DMS53 (cell line): ENCODE measurements at regions not wholly inside any gene's neighbourhood (a gene's known extent, or its start where the extent isn't known, plus 50 kb on each side); places are given as distances from the start of the nearest gene placed in this dataset.
A peak's percentile ranks its signal among the peaks of the same experiment; 100 is the strongest.

Experiments used
- DNase-seq: peaks from one replicate; lab custom pipeline; 2025; lab: John Stamatoyannopoulos, UW

DNA sequence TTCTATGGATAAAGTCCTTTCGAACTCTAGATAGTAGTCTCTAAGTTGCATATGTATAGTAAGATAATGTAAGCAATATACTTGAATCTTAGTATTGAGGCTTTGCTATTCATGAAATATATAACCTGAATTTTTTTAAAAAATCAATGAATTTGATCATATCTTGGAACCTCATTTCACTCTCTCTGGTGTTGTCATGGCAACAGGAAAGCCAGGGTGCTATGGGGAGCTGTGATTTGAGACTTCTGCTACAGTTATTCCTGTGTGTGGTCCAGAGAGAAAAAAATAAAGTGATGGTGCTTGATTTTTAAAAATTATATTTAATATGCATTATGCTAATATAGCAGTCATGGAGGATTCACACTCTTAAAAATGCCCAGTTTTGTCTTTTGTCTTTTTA lies 508.0 kb downstream of the SNAPC1 start:
- no peak for DNase-seq

GRCh38 chr14:62280366-62280765 lies 518.1 kb downstream of the SNAPC1 start:
- no peak for DNase-seq

DNA sequence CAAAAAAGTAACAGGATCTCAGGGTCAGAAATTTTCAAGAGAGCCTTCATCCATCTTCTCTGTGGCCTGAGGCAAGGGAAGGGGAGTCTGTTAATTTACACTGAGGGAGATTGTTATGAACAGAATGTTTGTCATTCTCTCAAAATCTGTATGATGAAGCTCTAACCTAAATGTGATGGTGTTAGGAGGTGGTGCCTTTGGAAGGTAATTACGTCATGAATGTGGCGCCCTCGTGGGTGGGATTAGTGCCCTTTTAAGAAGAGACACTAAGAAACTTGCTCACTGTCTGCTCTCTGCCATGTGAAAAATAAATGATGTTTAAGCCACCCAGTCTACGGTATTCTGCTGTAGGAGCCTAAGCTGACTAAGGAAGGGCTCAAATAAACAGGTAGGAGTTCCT lies 521.6 kb downstream of the SNAPC1 start:
- DNase-seq, result no peak

DNA sequence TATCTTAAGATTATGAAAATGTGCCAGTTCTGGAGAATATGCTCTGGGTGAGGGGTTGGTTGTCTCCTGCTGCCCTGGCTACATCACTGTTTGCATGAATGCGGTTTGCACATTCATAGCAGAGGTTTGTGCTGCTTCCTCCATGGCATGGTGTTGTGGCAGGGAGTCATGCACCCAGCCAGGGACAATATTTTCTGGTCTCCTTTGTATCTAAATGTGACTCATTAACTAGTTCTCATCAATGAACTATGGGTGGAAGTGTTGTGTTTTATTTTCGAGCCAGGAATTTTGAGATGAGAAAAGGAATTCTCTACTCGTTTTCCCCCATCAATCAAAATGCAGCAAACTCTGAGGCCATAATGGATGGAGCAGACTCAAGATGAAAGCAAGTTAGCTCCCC lies 527.3 kb downstream of the SNAPC1 start:
- DNase-seq, result no peak

DNA sequence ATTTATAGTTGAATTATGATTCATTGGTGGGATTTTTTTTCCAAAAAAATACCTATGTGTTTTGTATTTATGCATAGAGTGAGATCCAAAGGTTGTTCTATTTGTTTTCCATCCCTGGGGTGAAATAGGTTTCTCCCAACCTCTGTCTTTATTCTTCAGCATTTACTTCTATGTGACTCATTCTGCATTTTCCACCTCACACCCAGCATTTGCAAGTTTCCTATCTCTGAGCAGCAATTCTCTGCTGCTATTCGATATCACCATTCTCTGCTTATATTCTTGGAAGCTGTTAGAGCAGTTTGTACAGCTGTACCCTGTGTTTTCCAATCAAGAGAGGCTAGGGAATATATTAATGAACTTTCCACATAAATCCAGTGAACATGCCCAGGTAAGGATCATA lies 538.9 kb downstream of the SNAPC1 start:
- DNase-seq, result no peak

GRCh38 chr14:62301911-62302310 lies 539.7 kb downstream of the SNAPC1 start:
- no peak for DNase-seq

- DNase-seq, result no peak
These were observed 541.2 kb downstream of the SNAPC1 start for GRCh38 chr14:62303437-62303836.

GRCh38 chr14:62304257-62304656 lies 542.0 kb downstream of the SNAPC1 start:
- no peak for DNase-seq

DNA sequence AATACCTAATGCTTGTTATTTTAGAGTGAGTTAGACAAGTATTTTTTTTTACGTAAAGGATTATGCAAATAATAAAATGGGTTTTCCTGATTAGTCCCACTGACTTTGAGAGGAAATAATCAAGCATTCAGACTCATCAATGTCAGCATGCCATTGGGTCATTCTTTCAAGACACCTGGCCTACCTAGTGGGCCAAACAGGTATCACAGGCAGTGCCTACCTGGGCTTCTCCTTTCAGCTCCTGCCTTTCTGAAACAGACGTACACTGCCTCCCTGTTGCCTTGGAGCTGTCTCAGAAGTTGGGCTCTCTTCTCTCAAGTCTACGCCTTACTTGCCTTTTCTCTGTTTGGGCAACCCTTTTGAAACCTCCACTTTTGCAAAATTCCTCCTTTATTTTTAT lies 545.6 kb downstream of the SNAPC1 start:
- DNase-seq, result no peak

- no peak for DNase-seq
These were observed 546.1 kb downstream of the SNAPC1 start for GRCh38 chr14:62308316-62308715.

DNA sequence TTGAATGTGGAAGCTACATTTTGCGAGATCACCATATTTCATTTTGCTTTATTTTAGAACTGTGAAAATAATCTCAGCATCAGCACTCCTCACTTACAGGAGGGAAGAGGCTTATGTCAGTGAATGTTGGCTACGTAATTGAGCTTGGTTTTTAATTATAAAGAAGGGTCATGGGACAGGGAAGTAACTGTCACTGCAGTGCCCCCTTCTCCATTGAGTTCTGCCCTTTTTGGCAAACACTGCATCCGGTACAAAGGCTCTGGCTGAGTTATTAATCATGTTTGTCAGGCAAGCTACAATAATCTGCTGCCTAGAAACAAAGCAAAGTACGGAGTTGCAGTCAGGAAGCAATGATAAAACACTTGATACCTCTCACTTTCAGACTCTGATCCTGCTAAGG lies 546.7 kb downstream of the SNAPC1 start:
- DNase-seq, result no peak

GRCh38 chr14:62313212-62313611 lies 551.0 kb downstream of the SNAPC1 start:
- DNase-seq, result no peak

DNA sequence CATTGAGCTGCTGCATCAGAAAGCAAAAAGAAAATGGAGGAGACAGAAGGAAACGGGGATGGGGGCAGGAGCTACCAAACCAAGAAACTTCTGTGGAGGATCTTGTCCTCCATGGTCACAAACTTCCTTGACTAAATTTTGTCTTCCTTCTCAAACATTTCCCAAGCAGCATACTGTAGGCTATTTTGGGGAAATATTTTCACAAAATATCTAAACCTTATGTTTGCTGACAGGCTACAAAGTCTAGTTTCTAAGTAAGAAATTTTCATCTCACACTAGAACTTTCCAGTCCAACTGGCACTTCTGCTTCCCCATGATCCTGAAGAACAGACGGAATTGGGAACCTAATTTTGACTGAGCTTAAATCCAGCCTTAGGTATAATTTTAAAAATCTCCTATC lies 552.0 kb downstream of the SNAPC1 start:
- DNase-seq, result no peak

DNA sequence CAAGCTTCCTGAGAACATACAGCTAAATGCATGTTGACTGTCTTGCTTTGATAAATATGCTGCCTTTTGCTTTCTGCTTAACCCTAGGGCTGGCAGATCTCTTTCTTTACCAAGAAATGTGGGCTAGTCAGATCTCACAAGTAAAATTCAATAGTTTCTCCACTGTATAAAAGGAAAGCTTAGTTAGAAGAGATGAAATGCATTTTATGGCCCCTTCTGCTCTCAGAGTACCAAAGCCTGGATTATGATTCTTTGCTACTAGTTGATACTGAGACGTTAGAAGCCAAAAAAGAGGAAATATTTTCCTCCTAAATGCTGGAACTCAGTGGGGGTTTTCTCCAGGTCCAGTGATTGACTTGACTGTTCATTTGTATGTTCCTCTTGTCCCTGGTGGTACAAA lies 552.7 kb downstream of the SNAPC1 start:
- no peak for DNase-seq

GRCh38 chr14:62315631-62316030 lies 553.4 kb downstream of the SNAPC1 start:
- no peak for DNase-seq

GRCh38 chr14:62322216-62322615 lies 560.0 kb downstream of the SNAPC1 start:
- DNase-seq, result no peak

DNA sequence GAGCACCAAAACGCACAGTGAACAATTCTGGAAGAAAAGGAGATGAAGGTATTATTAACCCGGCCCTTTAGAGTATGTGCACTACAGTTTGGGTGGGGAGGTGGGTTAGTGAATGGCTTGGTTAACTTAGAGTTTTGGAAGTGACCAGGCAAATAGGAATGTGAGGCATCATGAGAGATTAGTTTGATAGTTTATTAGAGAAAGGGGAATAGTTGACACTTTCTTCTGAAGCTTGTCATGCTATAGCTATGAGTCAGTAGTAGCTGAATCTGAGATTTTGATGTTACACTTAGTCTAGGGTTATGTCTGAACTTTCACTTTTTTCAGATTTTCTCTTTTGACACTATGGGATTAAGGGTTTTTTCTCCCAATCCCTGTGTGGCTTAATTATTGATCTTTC lies 567.2 kb downstream of the SNAPC1 start:
- DNase-seq, result no peak

DNA sequence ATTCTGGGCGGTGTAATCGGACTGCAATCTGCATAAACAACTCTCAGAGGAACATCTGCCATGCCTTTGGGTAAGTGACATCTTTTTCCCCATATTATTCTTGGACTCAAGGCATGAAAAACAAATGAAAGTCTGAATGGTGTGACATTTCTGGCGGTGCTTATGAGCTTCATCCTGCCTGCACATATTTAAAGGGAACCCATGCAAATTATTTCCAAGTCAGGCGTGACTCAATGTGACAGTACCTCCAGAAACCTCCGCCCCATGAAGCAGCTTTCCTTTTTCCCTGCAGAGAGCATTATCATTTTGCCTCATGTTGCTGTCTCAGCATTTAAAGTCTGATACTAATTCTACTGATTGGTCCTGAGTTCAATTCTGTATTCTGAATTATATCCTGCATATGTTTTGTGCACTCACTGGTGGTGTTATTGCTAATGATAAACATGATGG lies 585.4 kb downstream of the SNAPC1 start:
- no peak for DNase-seq

DNA sequence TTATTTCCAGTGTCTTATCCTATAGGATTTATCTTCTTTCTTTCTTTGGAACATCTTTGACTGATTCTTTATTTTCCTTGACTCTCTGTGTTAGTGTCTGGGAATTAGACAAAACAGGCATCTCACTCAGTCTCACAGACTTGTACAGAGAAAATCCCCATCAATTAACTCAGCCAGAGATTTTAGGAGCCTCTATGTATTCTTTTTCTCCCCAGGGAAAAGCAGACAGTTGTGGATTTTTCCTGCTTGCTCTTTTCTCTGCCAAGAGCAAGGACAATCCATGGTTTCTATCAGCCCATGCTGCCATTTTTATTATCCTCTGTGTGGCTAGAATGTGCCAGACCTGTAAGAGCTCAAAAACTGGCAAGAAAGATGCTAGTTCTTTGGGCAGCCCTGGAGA lies 595.1 kb downstream of the SNAPC1 start:
- no peak for DNase-seq

DNA sequence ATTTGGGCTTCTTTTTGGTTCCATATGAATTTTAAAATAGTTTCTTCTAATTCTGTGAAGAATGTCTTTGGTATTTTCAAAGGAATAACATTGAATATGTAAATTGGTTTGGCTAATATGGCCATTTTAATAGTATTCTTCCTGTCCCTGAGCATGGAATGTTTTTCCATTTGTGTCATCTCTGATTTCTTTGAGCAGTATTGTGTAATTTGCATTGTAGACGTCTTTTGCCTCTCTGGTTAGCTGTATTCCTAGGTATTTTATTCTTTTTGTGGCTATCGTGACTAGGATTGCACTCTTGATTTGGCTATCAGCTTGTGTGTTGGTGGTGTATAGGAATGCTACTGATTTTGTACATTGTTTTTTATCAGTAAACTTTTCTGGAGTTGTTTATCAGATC lies 601.9 kb downstream of the SNAPC1 start:
- DNase-seq, result no peak

DNA sequence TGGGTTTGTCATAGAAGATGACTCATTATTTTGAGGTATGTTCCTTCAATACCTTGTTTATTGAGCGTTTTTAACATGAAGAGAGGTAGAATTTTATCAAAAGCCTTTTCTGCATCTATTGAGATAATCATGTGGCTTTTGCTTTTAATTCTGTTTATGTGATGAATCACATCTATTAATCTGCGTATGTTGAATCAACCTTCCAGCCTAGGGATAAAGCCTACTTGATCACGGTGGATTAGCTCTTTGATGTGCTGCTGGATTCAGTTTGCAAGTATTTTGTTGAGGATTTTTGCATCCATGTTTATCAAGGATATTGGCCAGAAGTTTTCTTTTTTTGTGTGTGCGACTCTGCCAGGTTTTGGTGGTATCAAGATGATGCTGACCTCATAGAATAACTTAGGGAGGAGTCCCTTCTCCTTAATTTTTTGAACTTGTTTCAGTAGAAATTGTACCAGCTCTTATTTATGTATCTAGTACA lies 602.6 kb downstream of the SNAPC1 start:
- DNase-seq, result no peak

DNA sequence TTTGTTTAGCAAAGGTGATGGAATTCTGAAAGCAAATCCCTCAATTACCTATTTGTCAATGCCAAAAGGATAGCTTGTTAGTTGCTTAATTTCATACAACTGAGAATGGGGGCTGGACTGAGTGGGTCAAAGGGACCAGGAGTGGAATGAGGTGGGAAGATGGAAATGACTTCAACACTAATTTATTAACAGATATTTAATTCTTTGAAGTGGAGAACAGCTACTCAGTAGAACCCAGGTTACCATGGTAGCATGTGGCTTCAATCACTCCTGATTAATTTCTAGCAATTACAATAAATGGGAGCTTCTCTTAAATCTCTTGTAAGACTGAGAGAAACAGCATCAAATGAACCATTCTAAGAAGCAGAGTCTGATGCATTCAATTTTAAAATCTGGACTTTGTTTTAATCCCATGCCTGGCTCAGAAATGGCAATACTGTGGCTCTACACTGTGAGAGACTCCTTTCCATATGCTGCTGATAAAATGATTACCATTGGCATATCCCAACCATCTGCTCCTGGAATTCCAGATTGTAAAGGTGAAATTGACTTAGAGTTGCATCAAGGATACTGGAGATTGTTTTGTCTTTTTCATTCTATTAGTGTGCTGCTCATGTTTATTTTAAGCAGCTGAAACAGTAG lies 607.8 kb downstream of the SNAPC1 start:
- no peak for DNase-seq

GRCh38 chr14:62373944-62374343 lies 611.7 kb downstream of the SNAPC1 start:
- peak; percentile 35 for DNase-seq

- peak; percentile 31 for DNase-seq
These were observed 615.8 kb downstream of the SNAPC1 start for GRCh38 chr14:62378057-62378456.
